Astrocyte (in vitro differentiated cells and primary cell): ENCODE measurements at regions not wholly inside any gene's neighbourhood (a gene's known extent, or its start where the extent isn't known, plus 50 kb on each side); places are given as distances from the start of the nearest gene placed in this dataset.

ENCODE experiments used
- EZH2 ChIP-seq: IDR thresholded peaks from 2 replicates; pipeline ENCODE4 v1.6.1; 2012; ENCODE audit warnings: mild to moderate bottlenecking, low read length, inconsistent platforms; ENCODE audit not compliant: insufficient read depth
- TF ChIP-seq, protein P1 (sequence below): IDR thresholded peaks from 2 replicates; pipeline ENCODE4 v1.5.1; 2011; ENCODE audit warnings: low read depth, mild to moderate bottlenecking, inconsistent platforms, low read length, moderate library complexity; ENCODE audit not compliant: insufficient read depth

- TF ChIP-seq, protein P1, sequence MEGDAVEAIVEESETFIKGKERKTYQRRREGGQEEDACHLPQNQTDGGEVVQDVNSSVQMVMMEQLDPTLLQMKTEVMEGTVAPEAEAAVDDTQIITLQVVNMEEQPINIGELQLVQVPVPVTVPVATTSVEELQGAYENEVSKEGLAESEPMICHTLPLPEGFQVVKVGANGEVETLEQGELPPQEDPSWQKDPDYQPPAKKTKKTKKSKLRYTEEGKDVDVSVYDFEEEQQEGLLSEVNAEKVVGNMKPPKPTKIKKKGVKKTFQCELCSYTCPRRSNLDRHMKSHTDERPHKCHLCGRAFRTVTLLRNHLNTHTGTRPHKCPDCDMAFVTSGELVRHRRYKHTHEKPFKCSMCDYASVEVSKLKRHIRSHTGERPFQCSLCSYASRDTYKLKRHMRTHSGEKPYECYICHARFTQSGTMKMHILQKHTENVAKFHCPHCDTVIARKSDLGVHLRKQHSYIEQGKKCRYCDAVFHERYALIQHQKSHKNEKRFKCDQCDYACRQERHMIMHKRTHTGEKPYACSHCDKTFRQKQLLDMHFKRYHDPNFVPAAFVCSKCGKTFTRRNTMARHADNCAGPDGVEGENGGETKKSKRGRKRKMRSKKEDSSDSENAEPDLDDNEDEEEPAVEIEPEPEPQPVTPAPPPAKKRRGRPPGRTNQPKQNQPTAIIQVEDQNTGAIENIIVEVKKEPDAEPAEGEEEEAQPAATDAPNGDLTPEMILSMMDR: no peak
- no peak for TF ChIP-seq EZH2
Observed at GRCh38 chr6:80674669-80675068, 568.2 kb downstream of the BCKDHB start.
